ENCODE measurements at regions not wholly inside any gene's neighbourhood (a gene's known extent, or its start where the extent isn't known, plus 50 kb on each side); places are given as distances from the start of the nearest gene placed in this dataset.

GRCh38 chr20:39146394-39146793 lies 184.2 kb downstream of the DHX35 start:
- no peak for DNase-seq (ENCODE audit: low read depth)

DNA sequence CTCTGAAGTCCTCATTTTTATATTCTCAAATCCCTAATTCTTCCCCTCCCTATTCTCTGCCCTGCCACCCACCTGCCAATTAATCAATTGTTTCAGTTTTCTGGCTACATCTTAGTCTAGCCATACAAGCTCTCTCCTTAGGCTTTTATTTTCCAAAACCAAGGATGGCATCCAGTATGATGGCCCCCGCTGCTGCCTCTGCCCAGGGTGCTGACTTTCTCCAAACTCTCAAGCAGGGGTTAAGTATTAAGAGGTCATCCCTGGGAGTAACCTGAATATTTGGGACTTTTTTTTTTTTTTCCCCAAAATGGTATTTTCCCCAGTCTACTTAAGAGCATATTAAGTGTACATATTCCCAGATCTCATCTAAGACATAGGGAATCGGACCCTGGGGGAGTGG lies 183.8 kb downstream of the DHX35 start:
- DNase-seq (ENCODE audit: low read depth) = no peak

GRCh38 chr20:39144757-39145156 lies 182.6 kb downstream of the DHX35 start:
- DNase-seq (ENCODE audit: low read depth) = no peak

GRCh38 chr20:39142407-39143096 lies 180.4 kb downstream of the DHX35 start:
- DNase-seq (ENCODE audit: low read depth) = no peak

- DNase-seq (ENCODE audit: low read depth) = no peak
These were observed 175.2 kb downstream of the DHX35 start for GRCh38 chr20:39137299-39137698.

- DNase-seq (ENCODE audit: low read depth) = no peak
These were observed 174.7 kb downstream of the DHX35 start for GRCh38 chr20:39136798-39137197.

- DNase-seq (ENCODE audit: low read depth) = no peak
These were observed 173.9 kb downstream of the DHX35 start for GRCh38 chr20:39135885-39136544.

GRCh38 chr20:39133201-39133600 lies 171.1 kb downstream of the DHX35 start:
- DNase-seq (ENCODE audit: low read depth) = no peak

DNA sequence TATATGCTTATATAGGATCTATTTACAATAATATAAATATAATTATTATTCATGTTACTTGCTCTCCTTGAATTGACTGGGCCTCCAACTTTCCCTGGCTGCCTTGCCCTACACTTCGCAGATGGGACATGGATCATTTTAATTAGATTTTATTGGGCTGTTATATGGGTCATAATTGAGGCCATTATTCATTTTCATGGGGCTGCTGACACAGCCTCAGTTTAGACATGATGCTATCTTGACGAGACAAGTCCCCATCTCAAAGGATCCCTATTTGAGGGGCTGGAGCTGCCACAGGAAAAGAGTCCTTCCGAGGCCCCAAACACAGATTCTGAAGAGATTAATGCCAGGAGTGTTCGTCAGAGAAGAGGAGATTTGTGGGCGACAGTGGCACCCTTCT lies 170.4 kb downstream of the DHX35 start:
- DNase-seq (ENCODE audit: low read depth) = no peak

DNA sequence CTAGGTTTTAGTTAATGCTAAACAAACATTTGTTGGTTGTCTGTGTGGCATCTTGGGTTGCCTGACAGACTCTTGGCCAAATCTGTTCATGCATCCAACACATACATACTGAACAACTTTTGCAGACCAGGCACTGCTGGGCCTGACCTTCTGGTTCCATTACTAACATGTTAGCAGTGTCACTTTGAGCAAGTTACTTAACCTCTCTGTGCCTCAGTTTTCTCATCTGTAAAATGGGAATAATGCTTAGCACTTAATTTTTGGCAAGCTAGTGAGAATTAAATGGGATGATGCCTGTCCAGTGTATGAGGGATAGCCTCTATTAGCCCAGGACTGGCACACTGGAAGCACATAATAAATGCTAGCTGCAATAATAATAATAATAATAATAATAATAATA lies 169.9 kb downstream of the DHX35 start:
- DNase-seq (ENCODE audit: low read depth) = no peak

GRCh38 chr20:39130627-39131026 lies 168.5 kb downstream of the DHX35 start:
- no peak for DNase-seq (ENCODE audit: low read depth)

GRCh38 chr20:39129523-39129922 lies 167.4 kb downstream of the DHX35 start:
- DNase-seq (ENCODE audit: low read depth) = no peak

GRCh38 chr20:39124064-39124463 lies 161.9 kb downstream of the DHX35 start:
- no peak for DNase-seq (ENCODE audit: low read depth)

- DNase-seq (ENCODE audit: low read depth) = no peak
These were observed 161.0 kb downstream of the DHX35 start for GRCh38 chr20:39123185-39123557.

GRCh38 chr20:39117491-39117890 lies 155.3 kb downstream of the DHX35 start:
- no peak for DNase-seq (ENCODE audit: low read depth)

GRCh38 chr20:39116020-39116419 lies 153.9 kb downstream of the DHX35 start:
- no peak for DNase-seq (ENCODE audit: low read depth)

- DNase-seq (ENCODE audit: low read depth) = peak; percentile 26
These were observed 150.1 kb downstream of the DHX35 start for GRCh38 chr20:39112178-39112743.

GRCh38 chr20:39111359-39112177 lies 149.4 kb downstream of the DHX35 start:
- no peak for DNase-seq (ENCODE audit: low read depth)

DNA sequence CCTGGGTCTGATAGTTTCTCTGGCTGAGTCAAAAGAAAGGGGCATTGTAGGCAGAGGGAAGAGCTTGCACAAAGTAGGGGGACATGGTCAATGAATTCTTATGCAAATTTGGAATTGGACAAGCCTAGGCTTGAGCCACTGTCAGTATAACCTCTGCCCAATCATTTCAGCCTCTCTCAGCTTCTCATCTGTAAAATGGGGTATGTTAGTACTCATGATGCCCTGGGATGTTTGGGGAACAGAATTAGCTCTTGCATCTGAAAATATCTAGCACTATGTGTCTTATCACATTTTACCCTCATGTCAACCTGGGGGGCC lies 148.6 kb downstream of the DHX35 start:
- DNase-seq (ENCODE audit: low read depth) = no peak

DNA sequence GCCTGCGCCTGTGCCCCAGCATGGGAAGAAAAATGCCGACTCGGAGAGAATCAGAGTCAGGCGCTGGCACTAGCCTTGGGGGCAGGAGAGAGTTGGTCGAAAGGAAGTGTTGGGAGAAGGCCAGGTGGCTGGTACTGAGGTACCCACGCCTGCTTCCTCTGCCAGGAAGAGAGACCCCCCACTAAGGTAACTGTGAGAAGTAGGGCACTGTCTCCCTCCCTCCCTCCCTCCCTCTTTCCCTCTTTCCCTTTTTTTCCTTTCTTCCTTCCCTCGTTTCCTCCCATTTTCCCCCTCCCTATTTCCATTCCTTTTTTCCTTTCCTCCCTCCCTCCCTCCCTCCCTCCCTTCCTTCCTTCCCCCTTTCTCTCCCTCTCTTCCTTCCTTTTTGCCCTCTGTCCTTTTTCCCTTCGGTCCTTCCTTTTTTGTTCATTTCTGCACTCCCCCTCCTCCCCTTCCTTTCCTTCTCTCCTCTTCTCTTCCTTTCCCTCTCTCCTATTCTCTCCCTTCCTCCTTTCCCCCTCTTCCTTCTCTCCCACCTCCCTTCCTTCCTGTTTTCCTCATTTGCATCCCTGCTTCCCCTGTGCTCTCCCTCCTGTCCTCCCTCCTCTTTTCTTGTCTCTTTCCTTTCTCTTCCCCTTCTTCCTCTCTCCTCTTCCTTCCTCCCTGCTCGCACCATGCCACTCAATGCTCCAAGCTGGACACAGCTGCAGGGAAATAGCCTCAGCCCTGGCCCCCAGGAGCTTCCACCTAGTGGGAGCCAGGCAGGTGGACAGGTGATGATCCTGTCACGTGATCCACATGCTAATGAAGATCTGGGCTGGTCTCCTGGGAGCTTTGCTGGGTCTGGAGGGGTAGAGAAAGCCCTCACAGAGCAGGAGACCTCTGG lies 148.0 kb downstream of the DHX35 start:
- no peak for DNase-seq (ENCODE audit: low read depth)

DNA sequence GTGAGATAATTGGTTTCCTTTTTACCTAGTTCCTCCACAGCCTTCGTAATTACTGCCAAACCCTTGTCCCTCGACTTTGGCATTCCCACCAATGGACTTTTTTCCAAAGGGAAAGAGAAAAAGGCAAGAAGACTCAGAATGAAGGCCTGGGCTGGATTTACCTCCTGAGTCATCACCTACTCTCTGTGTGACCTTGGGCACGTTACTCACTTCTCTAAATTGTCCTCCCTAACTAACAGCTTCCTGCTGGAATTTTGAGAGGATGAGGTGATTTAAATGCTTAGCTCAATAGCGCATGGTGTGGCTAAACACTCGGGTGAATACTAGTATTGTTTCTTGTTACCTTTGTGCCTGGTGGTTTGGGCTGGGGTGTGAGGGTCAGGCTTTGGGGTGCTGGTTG lies 146.6 kb downstream of the DHX35 start:
- no peak for DNase-seq (ENCODE audit: low read depth)

DNA sequence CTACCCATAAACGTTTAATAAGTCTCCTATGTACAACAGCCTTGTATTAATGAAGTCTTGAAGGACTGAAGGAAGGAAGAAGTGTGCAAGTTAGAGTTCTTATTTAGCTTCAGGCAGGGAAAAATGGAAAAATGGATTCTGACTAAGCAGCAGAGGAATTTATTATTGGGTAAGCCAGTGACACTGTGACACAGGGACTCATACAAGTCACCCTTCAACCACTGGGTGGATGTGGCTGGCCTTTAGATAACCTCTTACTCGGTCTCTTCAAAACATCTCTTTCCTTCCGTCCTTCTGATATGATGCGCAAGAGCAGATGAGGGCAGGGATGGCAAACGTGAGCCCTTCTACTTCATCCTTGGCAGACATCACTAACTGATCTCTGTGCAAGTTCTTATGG lies 145.6 kb downstream of the DHX35 start:
- DNase-seq (ENCODE audit: low read depth) = no peak

Measured in CMK (cell line).